Tibial nerve (tissue), 4 donors: ENCODE measurements at regions not wholly inside any gene's neighbourhood (a gene's known extent, or its start where the extent isn't known, plus 50 kb on each side); places are given as distances from the start of the nearest gene placed in this dataset.

Source experiments
- DNase-seq, 2 donors: peaks; one replicate each; pipeline ENCODE4 v3.0.0-alpha.2; 2019; ENCODE audit warnings: low spot score in 2 of 2
- H3K27ac ChIP-seq, 4 donors: fragments of 200-600 bp; sonication (generic) in 3 of 4; one replicate each; pipeline ENCODE4 v1.5.1; 2017 to 2019; ENCODE audit warnings: mild to moderate bottlenecking in 1 of 4
- H3K27me3 ChIP-seq, 2 donors: fragments of 200-600 bp; sonication (generic) in 1 of 2; one replicate each; pipeline versions ENCODE4 v1.5.1 to v1.6.0; 2017 to 2019
- H3K36me3 ChIP-seq, 3 donors: fragments of 200-600 bp; sonication (generic); one replicate each; pipeline ENCODE4 v1.5.1; 2018 to 2019
- H3K4me1 ChIP-seq, 4 donors: fragments of 200-600 bp; sonication (generic) in 3 of 4; one replicate each; pipeline ENCODE4 v1.5.1; 2017 to 2019
- H3K4me3 ChIP-seq, 4 donors: fragments of 200-600 bp; sonication (generic) in 3 of 4; one replicate each; pipeline ENCODE4 v1.5.1; 2017 to 2019; ENCODE audit warnings: mild to moderate bottlenecking in 1 of 4, moderate library complexity in 1 of 4
- H3K9me3 ChIP-seq, 4 donors: fragments of 200-600 bp; sonication (generic) in 3 of 4; one replicate each; pipeline ENCODE4 v1.5.1; 2017 to 2019
- EP300 ChIP-seq, 2 donors: sonication (generic); formaldehyde crosslinking; IDR thresholded peaks; one replicate each; pipeline ENCODE4 v1.6.1; 2017; ENCODE audit warnings: antibody characterized with exemption in 2 of 2, mild to moderate bottlenecking in 1 of 2
- POLR2A ChIP-seq, 2 donors: fragments of 450-650 bp; IDR thresholded peaks; one replicate each; pipeline ENCODE4 v1.6.1; 2017; ENCODE audit warnings: antibody characterized with exemption in 2 of 2, mild to moderate bottlenecking in 2 of 2, moderate library complexity in 2 of 2
- whole genome bisulfite sequencing, 2 donors: methylation state at CpG; one replicate each; pipeline ENCODE4 v1.1.5; 2018; 5-methylcytosine and 5-hydroxymethylcytosine counted together
- TF ChIP-seq, protein P1 (sequence below), 5 experiments: fragments of 200-600 bp in 3 of 5; fragments of 450-650 bp in 2 of 5; sonication (generic) in 3 of 5; IDR thresholded peaks; one replicate each; pipeline ENCODE4 v1.5.1; 2016 to 2019; ENCODE audit warnings: antibody characterized with exemption in 5 of 5, mild to moderate bottlenecking in 3 of 5, moderate library complexity in 2 of 5

DNA sequence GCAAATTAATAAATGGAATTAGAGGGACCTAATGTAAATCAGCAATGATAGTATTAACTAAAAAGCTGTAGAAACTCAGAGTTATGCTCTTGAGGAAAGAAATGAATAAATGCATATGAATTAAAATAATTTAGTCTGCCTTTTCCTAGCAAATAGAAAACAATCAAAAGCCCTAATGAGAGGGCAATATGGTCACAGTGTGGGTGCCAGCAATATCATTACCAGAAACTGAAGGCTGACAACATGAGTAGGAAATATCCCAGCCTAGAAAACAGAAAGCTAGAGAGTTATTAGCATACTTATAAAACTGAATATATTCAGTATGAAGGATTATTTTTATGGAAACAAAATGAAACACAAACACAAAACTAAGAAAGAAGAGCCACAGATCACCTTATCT, 987.5 kb upstream of the SEL1L start:
- no peaks in the 10 kb centered on the region for H3K36me3 ChIP-seq

DNA sequence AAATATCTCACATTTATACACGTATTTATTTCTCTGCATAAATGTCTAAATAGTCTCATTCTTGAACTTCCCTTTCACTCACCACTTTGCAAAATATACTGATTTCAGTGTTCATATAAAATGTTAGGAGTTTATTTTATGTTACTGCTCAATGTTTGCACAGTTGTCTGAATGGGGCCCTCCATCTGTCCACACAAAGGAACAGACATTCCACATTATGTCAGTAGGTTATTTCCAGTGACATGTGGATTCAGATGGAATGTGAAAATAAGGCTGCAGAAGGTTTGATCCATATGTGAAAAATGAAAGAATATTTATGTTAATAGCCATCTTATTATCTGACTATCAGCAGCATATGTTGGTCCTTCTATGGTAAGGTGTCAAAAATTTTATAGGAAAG, 994.4 kb upstream of the SEL1L start:
- 49 to 57% methylated on average over 1 of the region's 1 CpG for WGBS, 2 donors
- Histone ChIP-seq H3K27me3 (no peaks in the 10 kb centered on the region), H3K27ac (no peak overlapping the region), H3K4me3 (no peak overlapping the region), H3K36me3 (no peaks in the 10 kb centered on the region), H3K4me1 (no peaks in the 10 kb centered on the region), H3K9me3 (no peaks in the 10 kb centered on the region)
- TF ChIP-seq EP300 (IDR thresholded peaks at IDR 0.05) (no peak), POLR2A (IDR thresholded peaks at IDR 0.05) (no peak)
- TF ChIP-seq, protein P1, sequence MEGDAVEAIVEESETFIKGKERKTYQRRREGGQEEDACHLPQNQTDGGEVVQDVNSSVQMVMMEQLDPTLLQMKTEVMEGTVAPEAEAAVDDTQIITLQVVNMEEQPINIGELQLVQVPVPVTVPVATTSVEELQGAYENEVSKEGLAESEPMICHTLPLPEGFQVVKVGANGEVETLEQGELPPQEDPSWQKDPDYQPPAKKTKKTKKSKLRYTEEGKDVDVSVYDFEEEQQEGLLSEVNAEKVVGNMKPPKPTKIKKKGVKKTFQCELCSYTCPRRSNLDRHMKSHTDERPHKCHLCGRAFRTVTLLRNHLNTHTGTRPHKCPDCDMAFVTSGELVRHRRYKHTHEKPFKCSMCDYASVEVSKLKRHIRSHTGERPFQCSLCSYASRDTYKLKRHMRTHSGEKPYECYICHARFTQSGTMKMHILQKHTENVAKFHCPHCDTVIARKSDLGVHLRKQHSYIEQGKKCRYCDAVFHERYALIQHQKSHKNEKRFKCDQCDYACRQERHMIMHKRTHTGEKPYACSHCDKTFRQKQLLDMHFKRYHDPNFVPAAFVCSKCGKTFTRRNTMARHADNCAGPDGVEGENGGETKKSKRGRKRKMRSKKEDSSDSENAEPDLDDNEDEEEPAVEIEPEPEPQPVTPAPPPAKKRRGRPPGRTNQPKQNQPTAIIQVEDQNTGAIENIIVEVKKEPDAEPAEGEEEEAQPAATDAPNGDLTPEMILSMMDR (IDR thresholded peaks at IDR 0.05), result no peak
- DNase-seq, result no peak

More for the DNA sequence above, 987.5 kb upstream of the SEL1L start:
- Histone ChIP-seq H3K4me1 (no peaks in the 10 kb centered on the region), H3K4me3 (no peak overlapping the region), H3K9me3 (no peaks in the 10 kb centered on the region), H3K27me3 (no peaks in the 10 kb centered on the region), H3K27ac (no peak overlapping the region)
- DNase-seq, result no peak
- no peak for TF ChIP-seq EP300 (IDR thresholded peaks at IDR 0.05)

DNA sequence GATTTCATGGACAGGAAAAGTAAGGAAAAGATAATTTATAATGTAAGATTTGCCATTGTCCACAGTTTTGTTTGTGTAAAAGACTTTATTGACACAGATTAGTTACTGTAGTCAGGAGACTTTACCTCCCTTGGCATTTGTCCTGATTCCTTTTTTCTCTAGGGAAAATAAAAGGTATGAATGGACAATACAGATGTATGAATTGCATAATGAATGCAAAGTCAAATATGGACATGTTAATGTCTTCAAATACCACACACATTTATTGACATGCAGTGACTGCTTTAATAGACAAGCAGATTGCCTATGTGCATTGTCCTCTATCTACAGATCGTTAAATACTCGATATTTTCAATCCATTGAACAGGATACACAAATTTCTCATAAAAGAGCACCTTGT, 999.7 kb upstream of the SEL1L start:
- 92 to 94% methylated on average over 2 of the region's 2 CpGs for WGBS, 2 donors
- H3K4me3 ChIP-seq, result no peak overlapping the region

DNA sequence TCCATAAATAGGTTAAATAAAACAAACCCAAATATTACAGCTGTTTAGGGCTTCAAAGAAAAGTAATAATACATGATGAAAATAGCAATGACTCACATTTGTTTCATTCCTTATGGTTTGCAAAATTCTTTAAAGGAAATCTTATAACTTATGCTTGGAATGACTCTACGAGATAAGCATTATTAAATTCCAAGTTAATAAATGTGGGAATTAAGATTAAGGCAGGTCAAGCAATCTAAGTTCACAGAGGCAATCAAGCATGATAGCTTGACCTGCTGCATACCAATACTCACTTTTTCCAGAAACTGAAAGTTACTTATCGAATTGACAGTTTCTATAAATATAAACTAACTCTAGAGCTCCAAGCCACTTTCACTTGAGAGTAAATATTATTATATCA, 1002.9 kb upstream of the SEL1L start:
- no peak overlapping the region for H3K27ac ChIP-seq
- H3K4me1 ChIP-seq, result no peaks in the 10 kb centered on the region
- H3K9me3 ChIP-seq, result no peaks in the 10 kb centered on the region
- TF ChIP-seq POLR2A (IDR thresholded peaks at IDR 0.05), result no peak
- 47 to 55% methylated on average over 2 of the region's 2 CpGs for WGBS, 2 donors
- no peak for DNase-seq
- H3K27me3 ChIP-seq, result no peaks in the 10 kb centered on the region
- no peaks in the 10 kb centered on the region for H3K36me3 ChIP-seq
- H3K4me3 ChIP-seq, result no peak overlapping the region

More for the DNA sequence above, 999.7 kb upstream of the SEL1L start:
- H3K27ac ChIP-seq, result no peak overlapping the region
- no peaks in the 10 kb centered on the region for H3K4me1 ChIP-seq
- H3K27me3 ChIP-seq, result no peaks in the 10 kb centered on the region
- DNase-seq, result no peak
- H3K9me3 ChIP-seq, result no peaks in the 10 kb centered on the region
- TF ChIP-seq POLR2A (IDR thresholded peaks at IDR 0.05) (no peak), EP300 (IDR thresholded peaks at IDR 0.05) (no peak)
- TF ChIP-seq, protein P1 (IDR thresholded peaks at IDR 0.05), result no peak
- no peaks in the 10 kb centered on the region for H3K36me3 ChIP-seq

DNA sequence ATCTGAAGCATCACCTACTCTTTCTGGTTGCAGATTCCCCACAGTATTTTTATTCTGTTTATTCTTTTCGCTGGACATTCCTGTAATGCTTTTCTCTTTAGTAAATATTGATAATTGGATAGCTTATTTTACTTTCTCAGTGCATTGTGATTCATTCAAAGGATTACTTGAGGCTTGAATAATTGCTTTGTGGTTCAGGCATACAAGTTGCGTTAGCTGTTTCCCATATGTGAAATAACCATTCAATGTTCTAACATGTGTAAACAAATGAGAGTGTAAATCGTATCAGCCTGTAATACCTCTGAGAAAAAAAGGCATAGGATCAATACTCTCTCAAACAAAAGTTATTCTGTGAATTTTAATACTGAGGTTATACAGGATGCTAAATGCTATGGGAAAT, 1004.2 kb upstream of the SEL1L start:
- 55 to 59% methylated on average over 3 of the region's 3 CpGs for WGBS, 2 donors
- no peak for TF ChIP-seq EP300 (IDR thresholded peaks at IDR 0.05)
- TF ChIP-seq, protein P1 (IDR thresholded peaks at IDR 0.05), result no peak
- TF ChIP-seq POLR2A (IDR thresholded peaks at IDR 0.05), result no peak
- H3K27ac ChIP-seq, result no peak overlapping the region

DNA sequence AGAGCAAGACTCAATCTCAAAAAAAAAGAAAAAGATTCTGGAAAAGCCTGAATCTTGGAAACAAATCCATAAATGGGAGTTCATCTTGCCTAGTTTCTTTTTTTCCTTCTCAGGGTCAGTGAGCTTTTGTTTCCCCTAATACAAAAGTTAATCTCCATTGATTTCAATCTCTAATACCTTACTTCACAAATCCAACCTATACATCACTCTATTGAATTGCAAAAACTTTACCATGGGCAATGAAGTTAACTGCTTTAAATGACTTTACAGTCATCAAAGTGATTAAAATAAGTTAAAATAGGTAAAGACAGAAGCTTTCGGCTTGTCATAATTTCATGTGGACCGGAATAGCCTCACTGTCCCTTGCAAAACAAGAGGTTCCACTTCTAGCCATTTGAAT, 1012.7 kb upstream of the SEL1L start:
- TF ChIP-seq EP300 (IDR thresholded peaks at IDR 0.05) (no peak), POLR2A (IDR thresholded peaks at IDR 0.05) (no peak)
- TF ChIP-seq, protein P1 (IDR thresholded peaks at IDR 0.05), result no peak
- Histone ChIP-seq H3K4me3 (no peak overlapping the region), H3K27ac (no peak overlapping the region), H3K9me3 (no peaks in the 10 kb centered on the region), H3K36me3 (no peaks in the 10 kb centered on the region), H3K4me1 (no peaks in the 10 kb centered on the region), H3K27me3 (no peaks in the 10 kb centered on the region)
- WGBS, 2 donors, result 46 to 52% methylated on average over 2 of the region's 2 CpGs
- no peak for DNase-seq

More for the DNA sequence above, 1004.2 kb upstream of the SEL1L start:
- Histone ChIP-seq H3K4me3 (no peak overlapping the region), H3K36me3 (no peaks in the 10 kb centered on the region), H3K9me3 (no peaks in the 10 kb centered on the region), H3K27me3 (no peaks in the 10 kb centered on the region), H3K4me1 (no peaks in the 10 kb centered on the region)
- DNase-seq, result no peak
